B cell (primary cell): ENCODE measurements at regions not wholly inside any gene's neighbourhood (a gene's known extent, or its start where the extent isn't known, plus 50 kb on each side); places are given as distances from the start of the nearest gene placed in this dataset.

Experiments
- CTCF ChIP-seq: fragments of 200-600 bp; IDR thresholded peaks from one replicate; pipeline ENCODE4 v1.8.0; 2022; ENCODE audit warnings: antibody characterized with exemption, mild to moderate bottlenecking
- EZH2 ChIP-seq: IDR thresholded peaks from 2 replicates; pipeline ENCODE4 v1.6.1; 2012; ENCODE audit warnings: borderline replicate concordance, low read depth, mild to moderate bottlenecking, moderate library complexity, low read length; ENCODE audit not compliant: insufficient read depth, poor library complexity, severe bottlenecking

DNA sequence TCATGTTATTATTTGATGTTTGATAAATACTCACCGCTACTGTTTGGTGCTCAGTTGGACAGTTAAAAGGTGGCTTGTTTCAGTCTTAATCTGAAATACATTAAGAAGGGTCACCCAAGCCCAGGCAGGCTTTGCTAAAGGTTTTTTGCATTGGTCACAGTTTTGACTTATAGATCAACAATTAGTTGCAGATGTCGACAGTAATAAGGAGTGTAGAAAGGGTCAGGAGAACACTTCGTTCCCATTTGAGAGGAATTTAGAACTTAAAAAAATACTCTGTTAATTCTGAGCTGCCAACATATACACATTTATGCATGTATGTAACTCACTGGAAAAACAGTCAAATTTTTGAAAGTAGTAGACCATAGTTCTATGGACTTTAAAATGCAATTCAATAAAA, 130.3 kb downstream of the TMEM30B start:
- TF ChIP-seq CTCF, result no peak
- TF ChIP-seq EZH2, result no peak
